ENCODE measurements at regions not wholly inside any gene's neighbourhood (a gene's known extent, or its start where the extent isn't known, plus 50 kb on each side); places are given as distances from the start of the nearest gene placed in this dataset.
"Not testable (repeated sequence)": the region's sequence is repeated elsewhere in the genome, so short reads cannot be mapped to it uniquely, and the experiment has no call there.

DNA sequence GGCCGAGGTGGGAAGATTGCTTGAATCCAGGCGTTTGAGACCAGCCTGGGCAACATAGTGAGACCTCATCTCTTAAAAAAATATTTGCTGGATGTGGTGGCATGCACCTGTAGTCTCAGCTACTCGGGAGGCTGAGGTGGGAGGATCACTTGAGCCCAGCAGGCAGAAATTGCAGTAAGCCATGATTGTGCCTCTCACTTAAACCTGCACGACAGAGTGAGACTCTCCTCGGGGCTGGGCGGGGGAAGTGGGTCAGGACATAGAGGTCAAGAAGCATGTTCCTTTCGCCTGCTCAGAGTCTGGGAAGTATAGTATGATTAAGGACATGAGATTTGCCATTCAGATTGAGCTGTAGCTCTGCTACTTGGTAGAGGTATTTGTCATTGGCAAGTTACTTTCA is 52.3 kb downstream of the SEPTIN7 start:
- intact Hi-C loops (cut with DNase I, micrococcal nuclease); DNase-seq; ATAC-seq: not testable (repeated sequence)

DNA sequence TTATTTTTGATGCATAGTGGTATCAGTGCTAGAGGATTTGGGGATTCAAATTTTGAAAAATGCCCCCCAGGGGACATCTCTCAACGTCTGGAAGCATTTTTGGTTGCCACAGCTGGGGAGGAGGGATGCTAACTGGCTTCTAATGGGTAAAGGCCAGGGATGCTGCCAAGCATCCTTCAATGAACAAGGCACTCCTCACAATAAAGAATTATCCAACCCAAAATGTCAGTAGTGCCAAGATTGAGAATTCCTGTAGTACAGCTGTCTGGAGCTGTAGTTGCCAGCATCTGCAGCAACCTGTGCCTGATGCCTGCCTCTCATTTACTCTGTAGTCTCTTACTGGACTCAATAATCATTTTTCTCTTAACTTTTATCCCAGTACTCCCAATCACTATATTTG is 53.5 kb downstream of the SEPTIN7 start:
- ATAC-seq: no peak
- intact Hi-C loops (cut with DNase I, micrococcal nuclease): no loop called here
- no peak for DNase-seq

DNA sequence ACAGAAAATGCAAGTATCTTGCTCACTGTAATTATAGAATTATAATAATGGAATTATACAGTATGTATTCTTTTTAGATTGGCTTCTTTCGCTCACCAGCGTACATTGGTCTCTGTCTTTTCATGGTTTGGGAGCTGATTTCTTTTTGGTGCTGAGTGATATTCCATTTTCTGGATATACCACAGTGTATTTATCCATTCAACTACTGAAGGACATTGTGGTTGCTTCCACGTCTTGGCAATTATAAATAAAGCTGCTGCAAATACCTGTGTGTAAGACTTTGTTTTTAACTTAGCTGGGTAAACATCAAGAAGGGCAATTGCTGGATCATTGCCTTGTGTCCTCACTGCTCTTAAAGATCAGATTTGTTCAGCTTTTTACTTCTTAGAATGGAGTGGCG is 55.3 kb downstream of the SEPTIN7 start:
- ATAC-seq (no peak), DNase-seq (no peak)
- intact Hi-C loops (cut with DNase I, micrococcal nuclease): no loop called here

DNA sequence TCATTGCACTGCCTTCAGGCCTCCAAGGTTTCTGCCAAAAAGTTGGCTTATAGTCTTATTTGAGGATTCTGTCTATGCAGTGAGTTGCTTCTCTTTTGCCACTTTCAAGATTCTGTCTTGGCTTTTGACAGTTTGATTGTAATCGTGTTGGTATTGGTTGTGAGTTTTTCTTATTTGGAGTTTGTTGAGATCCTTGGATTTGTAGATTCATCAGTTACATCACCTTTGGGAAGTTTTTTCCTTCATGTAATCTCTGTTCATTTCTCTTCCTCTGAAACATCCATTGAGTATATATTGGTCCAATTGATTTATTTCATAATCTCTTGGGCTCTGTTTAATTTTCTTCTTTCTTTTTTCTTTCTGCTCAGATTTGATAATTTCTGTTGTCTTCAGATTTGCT is 59.8 kb downstream of the SEPTIN7 start:
- DNase-seq (no peak), ATAC-seq (no peak)
- intact Hi-C loops (cut with DNase I, micrococcal nuclease): no loop called here

DNA sequence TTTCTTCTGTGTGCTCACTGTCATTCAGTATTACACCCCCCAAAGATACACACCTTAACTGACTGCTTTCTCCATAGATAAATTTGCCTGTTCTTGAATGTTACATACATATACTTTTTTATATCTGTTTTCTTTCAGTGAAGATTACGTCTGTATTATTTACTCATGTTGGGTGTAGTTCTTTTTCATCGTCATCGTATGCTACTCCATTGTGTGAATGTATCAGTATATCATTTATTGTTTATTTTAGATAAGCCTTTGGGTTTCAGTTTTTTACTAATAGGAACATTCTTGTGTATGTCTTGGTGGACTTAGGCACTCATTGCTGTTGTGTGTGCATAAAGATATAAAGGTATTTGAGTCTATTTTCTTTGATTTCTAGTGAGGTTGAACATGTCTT is 64.4 kb downstream of the SEPTIN7 start:
- intact Hi-C loops (cut with DNase I, micrococcal nuclease): no loop called here
- no peak for DNase-seq
- ATAC-seq: peak; percentile 82

DNA sequence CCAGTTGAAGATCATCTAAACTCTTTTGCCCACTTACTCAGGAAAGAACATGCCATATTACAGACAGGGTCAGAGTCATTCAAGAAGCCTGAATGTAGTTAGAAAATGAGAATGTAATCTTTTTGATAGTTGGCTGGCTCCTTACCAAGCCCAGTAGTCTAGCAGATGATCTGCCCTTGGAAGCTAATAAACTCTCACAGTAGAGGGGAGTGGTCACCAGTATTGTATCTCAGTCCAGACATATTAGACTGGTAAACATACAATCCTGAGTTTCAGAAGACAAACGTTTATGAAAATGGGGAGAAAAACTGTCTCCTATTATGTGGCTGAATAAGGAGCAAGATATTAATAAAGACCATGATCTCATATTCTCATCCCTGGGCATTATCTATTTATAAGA is 65.3 kb downstream of the SEPTIN7 start:
- ATAC-seq (peak; percentile 74), DNase-seq (no peak)
- intact Hi-C loops (cut with DNase I, micrococcal nuclease): no loop called here

DNA sequence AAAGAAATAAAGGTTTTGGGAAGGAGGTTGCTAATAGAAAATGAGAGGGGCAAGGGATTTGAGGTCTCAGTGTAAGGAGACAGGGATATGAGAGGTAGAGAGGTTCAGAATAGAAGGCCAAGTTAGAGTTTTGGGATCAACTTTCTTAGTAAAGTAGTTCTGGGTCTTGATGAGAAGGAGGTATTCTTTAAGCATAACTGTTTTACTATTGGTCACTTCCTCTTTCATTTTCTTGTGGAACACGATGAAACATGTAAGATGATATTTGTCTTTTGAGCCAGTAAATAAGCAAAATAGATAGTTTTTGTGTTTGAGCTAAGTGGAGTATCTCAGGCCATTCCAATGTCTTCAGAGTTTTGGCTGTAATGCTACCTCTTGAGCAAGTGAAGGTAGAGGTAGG is 68.3 kb downstream of the SEPTIN7 start:
- ATAC-seq; DNase-seq; intact Hi-C loops (cut with DNase I, micrococcal nuclease): not testable (repeated sequence)

DNA sequence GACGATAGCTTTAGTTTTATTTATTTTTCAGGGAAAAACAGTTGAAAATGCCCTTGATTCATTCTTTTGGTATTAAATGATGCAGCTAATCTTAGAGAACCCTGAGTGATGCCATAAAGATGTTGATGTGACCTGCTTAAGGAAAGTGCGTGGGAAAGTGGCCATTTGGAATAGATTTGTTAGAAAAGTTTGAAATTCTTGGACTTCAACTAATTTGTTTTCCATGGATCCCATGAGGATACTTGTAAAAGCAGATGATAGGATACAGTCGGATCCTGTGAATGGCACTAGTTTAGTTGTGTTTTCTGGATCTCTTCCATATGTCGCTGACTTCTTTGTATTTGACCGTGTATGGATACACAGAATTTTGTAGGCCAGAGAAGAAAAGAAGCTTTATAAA is 69.0 kb downstream of the SEPTIN7 start:
- DNase-seq: no peak
- intact Hi-C loops (cut with DNase I, micrococcal nuclease): no loop called here
- ATAC-seq: no peak

DNA sequence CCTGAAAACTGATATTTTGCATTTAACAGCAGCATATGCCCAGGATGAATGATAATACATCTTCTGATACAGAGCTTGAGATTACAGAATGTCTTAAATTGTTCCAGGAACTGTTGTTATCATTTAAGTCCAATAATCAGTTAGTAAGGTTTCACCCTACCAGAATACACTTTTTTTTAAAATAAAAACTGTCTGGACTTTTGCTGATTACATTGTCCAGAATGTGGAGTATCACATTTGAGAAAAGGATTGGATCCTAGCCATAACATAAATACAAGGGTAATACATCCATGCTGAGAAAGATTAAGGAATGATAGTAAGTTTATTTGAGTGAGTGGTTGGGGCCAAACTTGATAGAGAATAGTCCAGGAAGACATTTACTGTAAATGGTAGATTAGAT is 71.0 kb downstream of the SEPTIN7 start:
- ATAC-seq (no peak), DNase-seq (no peak)
- intact Hi-C loops (cut with DNase I, micrococcal nuclease): no loop called here

DNA sequence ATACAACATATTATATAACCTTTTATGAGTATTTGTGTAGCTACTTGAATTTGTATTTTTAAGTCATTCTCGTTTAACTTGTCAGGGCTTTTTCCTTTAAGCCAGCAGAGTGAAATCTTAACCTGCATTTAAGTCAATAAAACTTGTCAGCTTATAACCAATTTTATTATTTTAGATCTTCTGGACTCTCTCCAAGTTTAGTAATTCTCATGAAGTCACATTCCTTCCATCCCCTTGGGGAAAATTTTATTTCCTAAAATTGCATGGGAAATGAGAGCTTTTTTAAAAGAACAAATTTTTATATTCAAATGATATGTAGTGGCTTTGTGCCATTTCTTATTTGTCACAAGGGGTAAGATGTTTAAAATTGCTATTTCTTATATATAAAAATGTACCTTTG is 74.0 kb downstream of the SEPTIN7 start:
- no peak for DNase-seq
- intact Hi-C loops (cut with DNase I, micrococcal nuclease): no loop called here
- peak; percentile 55 for ATAC-seq

DNA sequence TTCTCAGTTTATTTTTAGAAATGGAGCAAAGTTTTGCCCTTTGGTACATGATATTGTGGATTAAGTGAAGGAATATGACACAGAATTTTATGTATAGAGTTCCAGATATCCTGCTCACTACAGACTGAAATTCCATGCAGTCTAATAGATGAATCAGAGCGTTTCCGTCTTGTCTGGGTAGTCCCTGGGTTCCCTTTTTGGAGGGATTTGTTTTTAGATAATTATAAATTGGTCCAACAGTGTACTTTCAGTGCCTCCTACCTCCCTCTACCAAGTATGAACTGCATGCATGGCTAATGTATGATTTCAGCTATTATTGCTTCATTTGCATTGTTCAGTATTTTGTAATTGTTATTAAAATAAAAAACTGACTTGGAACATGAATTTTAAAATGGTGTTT is 74.4 kb downstream of the SEPTIN7 start:
- intact Hi-C loops (cut with DNase I, micrococcal nuclease): no loop called here
- no peak for ATAC-seq
- DNase-seq: no peak

DNA sequence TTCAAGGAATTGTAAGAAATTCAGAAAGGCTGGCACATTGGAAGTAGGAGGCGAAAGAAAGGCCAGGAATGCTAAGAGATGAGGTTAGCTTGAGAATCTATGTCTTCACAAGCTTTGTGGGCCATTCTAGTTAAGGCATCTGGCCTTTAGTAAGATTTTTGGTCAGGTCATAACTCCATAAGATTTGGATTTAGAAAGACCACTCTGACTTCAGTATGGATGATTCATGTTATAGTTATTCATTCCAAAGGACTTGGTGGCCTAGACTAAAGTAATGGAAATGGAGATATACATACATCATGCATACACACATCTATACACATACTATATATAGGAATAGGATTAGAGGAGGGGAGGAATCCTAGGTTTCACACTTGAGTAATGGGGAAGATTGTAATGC is 77.5 kb downstream of the SEPTIN7 start:
- no peak for ATAC-seq
- intact Hi-C loops (cut with DNase I, micrococcal nuclease): no loop called here
- no peak for DNase-seq

DNA sequence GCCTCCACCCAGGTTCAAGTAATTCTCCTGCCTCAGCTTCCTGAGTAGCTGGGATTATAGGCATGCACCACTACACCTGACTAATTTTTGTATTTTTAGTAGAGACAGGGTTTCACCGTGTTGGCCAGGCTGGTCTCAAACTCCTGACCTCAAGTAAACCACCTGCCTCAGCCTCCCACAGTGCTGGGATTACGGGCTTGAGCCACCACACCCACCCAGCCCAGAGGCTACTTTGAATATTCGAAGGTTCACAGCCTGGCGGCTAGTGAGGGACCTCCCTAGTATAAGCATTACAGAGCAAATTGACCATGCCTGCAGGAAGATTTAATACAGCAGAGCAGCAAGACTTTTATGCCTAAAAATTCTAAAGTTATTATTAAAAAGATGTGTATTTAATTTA is 86.6 kb downstream of the SEPTIN7 start:
- intact Hi-C loops (cut with DNase I, micrococcal nuclease); DNase-seq; ATAC-seq: not testable (repeated sequence)

DNA sequence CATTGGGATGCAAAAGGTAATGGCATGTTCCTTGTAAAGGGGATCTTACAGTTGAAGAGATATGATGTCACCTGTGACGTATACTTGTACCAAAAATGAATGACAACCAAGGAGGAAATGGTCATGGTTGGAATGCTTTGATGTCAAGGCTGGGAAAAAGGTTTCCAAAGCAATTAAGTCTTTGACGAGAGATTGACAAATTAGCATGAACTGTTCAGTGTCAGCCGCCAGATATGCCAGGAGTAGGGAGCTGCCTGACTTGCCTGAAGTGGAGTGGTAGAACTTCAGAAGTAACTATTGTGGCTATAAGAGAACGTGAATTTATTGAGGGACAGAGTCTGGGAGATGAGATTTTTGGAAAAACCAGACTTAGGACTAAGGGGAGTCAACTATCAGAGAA is 88.1 kb downstream of the SEPTIN7 start:
- intact Hi-C loops (cut with DNase I, micrococcal nuclease): no loop called here
- DNase-seq (no peak), ATAC-seq (no peak)

DNA sequence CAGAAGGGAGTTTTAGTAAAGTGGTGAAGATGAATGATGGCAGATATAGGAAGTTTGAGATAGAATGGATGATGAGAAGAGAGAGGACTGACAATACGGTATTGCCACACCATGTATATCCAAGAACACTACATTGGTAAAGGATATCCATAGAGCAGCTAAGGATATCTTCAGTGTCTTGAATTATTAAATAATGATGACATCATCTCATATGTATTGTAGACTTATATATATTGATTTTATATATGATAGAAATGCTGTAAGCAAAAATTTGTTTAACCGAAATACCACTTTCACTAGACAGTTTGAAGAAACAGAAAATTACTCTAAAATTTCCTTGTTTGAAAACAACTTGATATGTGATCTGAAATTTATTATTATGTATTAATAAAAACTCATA is 89.0 kb downstream of the SEPTIN7 start:
- no peak for ATAC-seq
- DNase-seq: no peak
- intact Hi-C loops (cut with DNase I, micrococcal nuclease): no loop called here

DNA sequence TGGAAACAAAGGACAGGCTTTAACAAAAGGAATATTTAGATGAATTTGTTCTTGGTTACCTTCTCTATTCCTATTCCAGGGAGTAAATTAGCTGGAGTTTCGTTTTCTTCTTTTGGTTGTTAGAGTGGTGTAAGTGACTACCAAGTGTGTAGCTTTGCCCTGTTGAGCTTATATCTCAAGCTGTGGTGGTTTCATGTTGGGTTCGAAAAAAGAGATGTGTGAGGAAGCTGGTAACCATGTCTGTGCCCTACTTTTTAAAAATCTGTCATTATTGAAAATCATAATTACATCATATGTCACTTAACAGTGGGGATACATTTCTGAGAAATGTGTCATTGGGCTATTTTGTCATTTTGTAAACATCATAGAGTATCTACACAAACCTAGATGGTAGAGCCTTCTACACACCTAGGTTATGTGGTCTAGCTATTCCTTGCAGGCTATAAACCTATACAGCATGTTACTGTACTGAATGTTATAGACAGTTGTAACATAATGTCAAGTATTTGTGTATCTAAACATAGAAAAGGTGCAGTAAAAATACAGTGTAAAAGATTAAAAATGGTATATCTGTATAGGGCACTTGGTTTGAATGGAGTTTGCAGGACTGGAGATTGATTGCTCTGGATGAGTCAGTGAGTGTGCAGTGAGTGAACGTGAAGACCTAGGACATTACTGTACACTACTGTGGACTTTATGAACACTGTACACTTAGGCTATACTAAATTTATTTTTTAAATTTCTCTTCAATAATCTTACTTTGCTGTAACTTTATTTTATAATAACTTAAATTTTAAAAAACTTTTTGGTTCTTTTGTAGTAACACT is 90.4 kb downstream of the SEPTIN7 start:
- no peak for ATAC-seq
- intact Hi-C loops (cut with DNase I, micrococcal nuclease): no loop called here
- DNase-seq: no peak

DNA sequence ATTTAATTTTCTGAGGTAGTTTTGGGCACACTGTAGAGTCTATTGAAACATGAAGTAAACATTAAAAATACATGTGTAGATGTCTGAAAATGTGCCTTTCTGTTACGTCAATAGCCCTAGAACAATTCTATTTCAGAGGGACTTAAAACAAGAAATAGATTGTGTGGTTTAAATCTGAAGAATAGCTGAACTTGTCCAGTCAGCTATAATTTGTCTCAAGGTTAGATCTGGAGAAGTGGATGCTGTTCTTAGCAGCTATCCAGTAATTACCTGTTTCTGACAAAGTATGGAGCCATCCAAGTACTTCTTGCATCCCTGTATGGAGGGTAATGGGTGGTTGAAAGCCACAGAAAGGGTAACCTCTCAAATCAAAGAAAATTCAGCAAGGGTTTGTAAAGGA is 92.8 kb downstream of the SEPTIN7 start:
- no peak for DNase-seq
- intact Hi-C loops (cut with DNase I, micrococcal nuclease): no loop called here

DNA sequence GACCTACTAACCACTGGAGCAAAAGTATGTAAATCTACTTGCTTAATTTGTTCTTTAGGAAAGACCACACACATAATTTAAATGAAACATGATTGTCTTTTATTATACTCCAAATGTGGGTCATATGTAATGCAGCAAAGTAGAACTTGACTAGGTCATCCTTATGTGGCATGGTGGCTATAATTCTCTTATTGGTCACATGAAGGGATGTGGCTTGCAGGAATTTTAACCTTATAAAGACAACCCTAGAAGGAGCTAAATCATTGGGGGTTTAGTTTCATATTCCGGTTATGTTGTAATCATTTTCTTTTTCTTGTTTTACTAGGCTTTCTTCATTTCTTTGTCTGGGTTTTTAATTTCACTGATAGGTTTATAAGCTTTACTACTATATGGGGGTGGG is 93.9 kb downstream of the SEPTIN7 start:
- intact Hi-C loops (cut with DNase I, micrococcal nuclease): no loop called here
- DNase-seq (no peak), ATAC-seq (no peak)

More for the DNA sequence above, 92.8 kb downstream of the SEPTIN7 start:
- ATAC-seq: no peak

DNA sequence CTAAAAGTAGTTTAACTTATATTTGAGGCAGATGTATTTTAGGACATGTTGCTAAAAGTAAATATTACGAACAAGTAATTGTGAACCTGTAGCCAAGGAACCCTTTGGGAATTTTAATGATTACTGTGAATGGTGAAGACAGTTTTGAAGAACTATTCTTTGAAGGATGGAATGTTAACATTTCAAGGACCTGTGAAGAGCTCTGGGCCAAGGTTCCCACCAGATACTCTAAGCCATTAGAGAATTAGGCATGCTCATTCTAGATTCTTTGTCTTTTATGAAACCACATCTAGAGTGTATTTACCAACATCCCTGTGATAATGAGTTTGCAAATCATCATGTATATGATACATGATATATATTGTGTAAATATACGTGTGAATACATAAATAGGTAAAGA is 99.8 kb downstream of the SEPTIN7 start:
- no peak for DNase-seq
- no peak for ATAC-seq
- intact Hi-C loops (cut with DNase I, micrococcal nuclease): loop anchor here in 1 of 2 donors (10.0 kb wide), 1 partner anchor 196 kb away; no protein-coding TSS in a partner anchor

DNA sequence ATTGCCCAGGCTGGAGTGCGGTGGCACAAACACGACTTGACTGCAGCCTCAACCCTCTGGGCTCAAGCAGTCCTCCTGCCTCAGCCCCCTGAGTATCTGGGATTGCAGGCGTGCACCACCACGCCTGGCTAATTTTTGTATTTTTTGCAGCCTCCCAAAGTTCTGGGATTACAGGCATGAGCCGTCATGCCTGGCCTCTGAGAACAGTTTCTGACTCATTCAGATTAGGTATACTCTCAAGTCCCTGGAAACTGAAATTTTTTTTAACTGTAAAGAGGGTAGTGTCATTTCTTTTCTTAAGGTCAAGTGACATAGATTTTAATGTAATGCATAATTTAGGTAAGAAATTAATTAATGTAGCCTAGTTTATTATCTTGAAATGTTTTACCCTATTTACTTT is 104.7 kb downstream of the SEPTIN7 start:
- ATAC-seq (no peak), DNase-seq (no peak)
- intact Hi-C loops (cut with DNase I, micrococcal nuclease): loop anchor here in 1 of 2 donors (10.0 kb wide), 1 partner anchor 201 kb away; no protein-coding TSS in a partner anchor
